HG03066 (cell line): ENCODE measurements at regions not wholly inside any gene's neighbourhood (a gene's known extent, or its start where the extent isn't known, plus 50 kb on each side); places are given as distances from the start of the nearest gene placed in this dataset.
"Not testable (repeated sequence)": the region's sequence is repeated elsewhere in the genome, so short reads cannot be mapped to it uniquely, and the experiment has no call there.

Experiments
- ATAC-seq: cut with Tn5 transposase; IDR thresholded peaks from one replicate; pipeline ENCODE4 v1.9.1; 2021; ENCODE audit warnings: low read depth; ENCODE audit not compliant: unreplicated experiment

DNA sequence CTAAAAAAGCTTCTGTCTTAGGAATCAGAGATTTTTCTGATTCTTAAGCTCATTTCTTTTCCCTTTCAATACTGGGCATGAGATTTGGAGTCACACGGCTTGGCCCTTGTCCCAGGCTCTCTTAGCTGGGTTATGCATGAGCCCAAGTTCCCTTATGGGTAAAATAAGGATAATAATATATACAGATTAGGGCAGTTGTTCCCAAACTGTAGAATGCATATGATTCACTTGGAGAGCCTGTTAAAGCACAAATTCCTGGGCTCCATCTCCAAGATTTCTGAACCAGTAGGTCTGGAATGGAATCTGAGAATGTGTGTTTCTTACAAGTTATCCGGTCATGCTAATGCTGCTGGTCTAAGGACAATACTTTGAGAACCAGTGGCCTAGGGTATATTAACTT lies 154.0 kb downstream of the REEP3 start:
- ATAC-seq, result no peak

DNA sequence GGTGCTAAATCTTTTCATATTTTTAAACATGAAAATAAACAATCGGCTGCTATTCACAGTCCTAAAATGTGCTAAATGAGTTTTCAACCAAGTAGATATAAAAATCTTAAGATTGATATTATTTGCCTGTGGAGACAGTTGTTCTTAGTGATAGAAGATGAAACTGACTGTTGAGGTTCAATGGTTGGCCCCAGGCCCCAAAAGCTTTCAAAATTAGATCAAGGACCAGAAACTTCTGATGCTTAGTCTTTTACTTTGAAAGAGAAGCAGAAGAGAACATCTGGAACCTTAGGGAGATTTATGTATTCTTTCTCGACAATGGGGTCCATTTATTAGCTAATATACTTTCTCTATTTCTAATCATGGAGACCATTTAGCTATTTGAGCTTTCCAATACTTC lies 155.8 kb downstream of the REEP3 start:
- ATAC-seq, result no peak

DNA sequence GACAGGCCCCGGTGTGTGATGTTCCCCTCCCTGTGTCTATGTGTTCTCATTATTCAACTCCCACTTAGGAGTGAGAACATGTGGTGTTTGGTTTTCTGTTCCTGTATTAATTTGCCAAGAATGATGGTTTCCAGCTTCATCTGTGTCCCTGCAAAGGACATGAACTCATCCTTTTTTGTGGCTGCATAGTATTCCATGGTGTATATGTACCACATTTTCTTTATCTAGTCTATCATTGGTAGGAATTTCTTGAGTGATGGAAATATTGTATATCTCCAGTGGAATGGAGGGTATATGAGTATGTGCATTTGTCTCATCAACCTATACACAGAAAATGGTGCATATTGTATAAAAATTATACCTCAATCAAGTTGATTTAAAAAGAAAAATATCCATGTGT lies 159.3 kb downstream of the REEP3 start:
- ATAC-seq, result not testable (repeated sequence)

DNA sequence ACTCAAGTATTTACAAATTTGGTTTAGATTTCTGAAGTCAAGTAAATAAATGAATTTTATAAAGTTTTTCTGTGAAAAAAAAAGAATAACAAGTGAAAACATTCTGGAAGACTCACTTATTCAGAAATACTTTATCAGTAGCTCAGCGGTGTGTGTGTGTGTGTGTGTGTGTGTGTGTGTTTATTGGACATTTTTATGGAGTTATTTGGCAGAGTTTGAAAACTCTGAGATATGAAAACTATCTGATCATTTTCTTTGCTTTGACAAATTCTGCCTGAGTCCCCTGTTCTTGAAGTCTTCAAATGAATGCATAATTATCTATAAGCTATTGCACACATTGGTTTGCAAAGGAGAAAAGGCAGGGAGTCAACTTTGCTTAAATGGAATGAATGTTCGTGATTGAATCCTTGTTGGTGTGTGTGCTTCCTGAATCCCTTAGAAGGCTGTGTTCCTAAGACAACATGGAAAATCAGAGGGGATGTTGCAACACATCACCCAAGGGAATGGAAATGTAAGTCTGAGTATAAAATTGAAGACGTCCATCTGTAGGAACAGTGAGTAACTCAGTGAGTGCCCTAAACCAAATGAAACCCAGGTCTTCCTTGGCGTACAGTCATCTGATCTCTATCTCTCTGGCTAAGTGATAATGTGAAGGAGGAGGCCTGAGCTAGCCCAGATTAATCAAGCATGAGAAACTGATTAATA lies 160.9 kb downstream of the REEP3 start:
- no peak for ATAC-seq

DNA sequence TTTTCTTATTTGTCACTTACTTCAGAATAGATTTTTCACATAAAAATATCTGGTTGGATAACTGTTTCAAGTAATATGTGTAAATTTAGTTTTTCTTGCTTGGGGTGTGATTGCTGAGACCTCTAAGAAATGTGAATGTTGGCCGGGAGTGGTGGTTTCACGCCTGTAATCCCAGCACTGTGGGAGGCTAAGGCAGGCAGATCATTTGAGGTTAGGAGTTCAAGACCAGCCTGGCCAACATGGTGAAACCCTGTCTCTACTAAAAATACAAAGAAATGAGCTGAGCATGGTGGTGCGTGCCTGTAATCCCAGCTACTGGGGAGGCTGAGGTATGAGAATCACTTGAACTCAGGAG lies 161.5 kb downstream of the REEP3 start:
- ATAC-seq, result not testable (repeated sequence)

DNA sequence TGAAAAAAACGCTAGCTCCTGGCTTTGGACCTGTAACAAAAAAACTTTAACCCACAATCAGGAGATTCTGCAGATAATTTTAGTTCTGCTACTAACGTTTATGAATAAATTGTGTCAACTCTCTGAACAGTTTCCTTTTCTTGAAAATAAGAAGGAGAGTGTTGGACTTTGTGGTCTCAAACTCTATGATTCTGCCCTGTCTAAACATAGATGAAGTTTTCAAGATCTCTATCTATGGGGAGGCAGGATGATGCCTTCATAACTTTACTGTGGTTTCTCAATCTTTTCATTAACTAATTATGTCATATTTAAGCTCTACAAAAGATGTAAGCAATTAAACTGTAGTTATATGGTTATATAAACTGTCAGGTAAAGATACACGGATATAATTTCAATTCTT lies 162.0 kb downstream of the REEP3 start:
- ATAC-seq, result no peak

DNA sequence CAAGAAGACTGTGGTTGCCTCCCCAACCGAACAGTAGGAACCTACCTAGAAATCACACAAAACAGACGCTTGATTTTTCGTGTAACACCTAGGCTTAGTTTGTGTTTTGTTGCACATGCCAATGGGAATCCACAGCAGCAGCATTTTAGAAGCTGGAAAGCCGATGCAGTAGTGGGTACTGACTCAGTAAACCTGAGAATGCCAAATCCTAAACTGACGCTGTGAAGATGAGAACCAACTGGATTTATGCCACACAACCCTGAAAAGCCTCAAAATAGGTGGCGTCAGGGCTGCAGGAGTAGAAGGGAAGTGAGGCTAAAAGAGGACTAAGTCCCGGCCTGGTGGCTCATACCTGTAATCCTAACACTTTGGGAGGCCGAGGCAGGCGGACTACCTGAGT lies 162.5 kb downstream of the REEP3 start:
- no peak for ATAC-seq

DNA sequence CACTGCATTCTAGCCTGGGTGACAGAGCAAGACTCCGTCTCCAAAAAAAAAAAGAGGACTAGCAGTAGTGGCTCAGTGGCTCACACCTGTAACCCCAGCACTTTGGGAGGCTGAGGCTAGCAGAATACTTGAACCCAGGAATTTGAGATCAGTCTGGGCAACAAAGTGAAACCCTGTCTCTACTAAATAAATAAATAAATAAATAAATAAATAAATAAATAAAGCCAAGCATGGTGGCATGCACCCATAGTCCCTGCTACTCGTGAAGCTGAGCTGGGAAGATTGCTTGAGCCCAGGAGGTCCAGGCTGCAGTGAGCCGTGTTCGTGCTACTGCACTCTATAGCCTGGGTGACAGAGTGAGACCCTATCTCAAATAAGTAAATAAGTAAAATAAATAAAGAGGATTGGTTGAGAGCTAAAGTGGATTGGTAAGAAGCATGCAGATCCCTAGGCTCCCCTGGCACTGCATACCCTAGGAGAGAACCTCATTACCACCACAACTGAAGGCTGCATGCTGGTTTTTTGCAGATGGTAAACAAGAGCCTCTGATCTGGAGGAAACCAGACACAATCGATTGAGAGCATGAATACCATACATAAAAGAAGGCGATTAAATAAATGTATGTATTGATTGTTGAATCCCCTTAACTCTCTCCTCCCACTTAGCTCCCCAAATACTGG lies 163.2 kb downstream of the REEP3 start:
- no peak for ATAC-seq

DNA sequence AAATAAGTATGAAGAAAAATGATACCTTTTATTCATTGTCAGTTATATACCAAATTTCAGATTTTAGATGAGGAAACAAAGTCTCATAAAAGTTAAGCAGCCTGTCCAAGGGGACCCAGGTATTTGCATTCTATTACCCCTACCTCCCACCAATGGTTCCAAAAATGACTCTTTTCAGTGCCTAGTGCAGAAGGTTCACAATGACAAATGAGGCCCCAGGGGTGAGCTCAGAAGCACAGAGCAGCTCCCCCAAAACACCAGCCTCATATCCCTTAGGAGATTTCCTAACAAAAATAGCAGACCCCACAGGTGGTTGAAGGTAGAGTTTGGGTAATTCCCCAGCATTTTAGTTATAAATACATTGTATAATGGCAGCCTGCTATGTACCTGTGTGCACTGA lies 168.6 kb downstream of the REEP3 start:
- ATAC-seq, result no peak

DNA sequence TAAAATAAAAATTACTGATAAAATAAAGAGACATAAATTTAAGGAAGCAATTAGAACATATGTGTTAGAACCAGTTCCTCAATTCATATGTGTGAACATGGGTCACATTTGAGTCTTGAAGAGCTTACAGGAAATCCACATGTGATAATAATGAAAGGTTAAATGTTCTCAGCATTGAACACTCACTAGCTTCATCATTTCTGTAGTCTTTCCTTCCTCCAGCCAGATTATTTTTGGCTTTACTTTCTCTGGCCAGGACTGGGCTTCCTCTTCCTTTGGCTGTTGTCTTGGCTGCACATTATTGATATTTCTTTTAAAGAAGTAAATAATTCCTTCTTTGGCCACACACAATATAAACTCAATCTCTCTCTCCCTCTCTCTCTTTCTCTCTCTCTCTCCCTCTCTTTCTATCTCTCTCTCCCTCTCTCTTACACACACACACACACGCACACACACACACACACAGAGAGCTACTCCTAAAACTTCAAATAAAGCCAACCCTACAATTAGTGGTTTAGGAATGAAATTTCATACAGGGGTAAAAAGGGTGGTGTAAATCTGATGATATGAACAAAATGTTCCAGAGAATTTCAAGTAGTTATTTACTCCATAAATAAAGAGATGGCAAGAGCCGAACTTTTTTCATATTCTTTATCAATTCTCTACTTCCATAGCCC lies 171.2 kb downstream of the REEP3 start:
- no peak for ATAC-seq

DNA sequence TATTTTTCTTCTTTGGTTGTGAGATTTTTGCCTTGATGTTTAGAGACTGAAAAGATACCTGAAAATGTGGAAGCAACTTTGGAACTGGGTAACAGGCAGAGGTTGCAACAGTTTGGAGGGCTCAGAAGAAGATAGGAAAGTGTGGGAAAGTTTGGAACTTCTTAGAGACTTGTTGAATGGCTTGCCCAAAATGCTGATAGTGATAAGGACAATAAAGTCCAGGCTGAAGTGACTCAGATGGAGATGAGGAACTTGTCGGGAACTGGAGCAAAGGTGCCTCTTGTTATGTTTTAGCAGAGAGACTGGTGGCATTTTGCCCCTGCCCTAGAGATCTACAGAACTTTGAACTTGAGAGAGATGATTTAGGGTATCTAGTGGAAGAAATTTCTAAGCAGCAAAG lies 171.8 kb downstream of the REEP3 start:
- ATAC-seq, result not testable (repeated sequence)

DNA sequence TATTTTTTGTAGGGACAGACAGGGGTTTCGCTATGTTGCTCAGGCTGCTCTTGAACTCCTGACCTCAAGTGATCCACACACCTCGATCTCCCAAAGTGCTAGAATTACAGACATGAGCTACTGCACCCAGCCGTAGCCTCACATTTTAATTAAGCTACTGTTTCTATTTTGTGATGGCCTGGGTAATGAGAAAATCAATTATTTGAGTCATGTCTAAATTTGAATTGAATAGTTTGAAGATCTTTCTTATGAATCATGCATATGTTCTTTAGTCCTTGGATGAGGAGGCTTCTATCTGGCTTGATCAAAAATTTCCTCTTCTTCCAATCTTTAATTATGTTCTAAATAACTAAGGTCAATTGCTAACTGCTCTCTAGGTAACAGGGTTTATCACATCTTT lies 175.0 kb downstream of the REEP3 start:
- no peak for ATAC-seq

DNA sequence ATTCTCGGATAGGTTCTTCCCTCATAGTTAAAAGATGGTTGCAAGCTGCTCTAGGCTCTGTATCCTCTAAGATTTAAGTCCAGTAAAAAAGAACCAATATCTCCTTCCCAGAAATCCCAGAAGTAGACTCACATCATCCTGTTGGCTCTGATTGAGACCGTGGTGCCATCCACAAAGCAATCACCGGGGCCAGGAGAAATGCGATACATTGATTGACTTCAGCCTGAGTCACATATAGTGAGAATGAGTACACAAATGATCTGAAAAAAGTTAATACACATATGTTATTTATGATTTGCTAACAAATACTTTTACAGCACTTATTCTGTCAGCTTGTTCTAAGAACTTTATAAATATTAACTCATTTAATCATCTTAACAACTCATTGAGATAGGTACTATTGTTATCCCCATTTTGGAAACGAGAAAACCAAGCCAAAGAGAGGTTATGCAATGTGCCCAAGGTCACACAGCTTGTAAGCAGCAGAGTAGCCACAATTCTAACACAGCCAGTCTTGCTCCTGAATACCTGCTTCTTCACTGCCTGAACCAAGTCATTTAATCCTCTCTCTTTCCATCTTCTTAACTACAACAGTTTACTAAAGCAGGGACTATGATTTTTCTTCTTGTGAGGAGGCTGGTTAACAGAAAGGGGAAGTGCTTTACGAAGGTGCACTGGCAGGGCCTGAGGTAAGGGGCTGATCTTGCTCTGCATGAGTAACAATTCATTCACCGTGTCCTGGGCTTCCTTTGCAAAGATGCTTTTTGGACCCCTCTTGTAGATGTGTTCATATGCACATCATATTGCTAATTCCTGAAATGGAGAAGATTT lies 177.0 kb downstream of the REEP3 start:
- ATAC-seq, result no peak

DNA sequence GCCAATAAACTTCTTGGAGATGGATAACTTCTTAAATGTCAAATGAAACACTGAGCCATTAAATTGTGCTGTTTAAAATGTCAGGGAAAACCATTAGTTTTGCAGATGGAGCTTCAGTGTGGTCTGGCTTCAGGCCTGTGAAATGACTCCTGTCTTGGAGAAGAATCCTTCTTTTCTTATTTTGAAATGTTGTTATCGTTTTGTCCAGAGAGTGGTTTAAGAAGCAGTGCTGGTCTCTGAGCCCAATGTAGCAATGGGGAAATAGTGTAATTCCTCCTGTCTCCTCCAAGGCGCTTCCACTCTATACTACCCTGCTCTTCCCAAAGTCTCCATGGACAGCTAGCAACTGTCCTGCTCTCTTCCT lies 177.6 kb downstream of the REEP3 start:
- ATAC-seq, result no peak

DNA sequence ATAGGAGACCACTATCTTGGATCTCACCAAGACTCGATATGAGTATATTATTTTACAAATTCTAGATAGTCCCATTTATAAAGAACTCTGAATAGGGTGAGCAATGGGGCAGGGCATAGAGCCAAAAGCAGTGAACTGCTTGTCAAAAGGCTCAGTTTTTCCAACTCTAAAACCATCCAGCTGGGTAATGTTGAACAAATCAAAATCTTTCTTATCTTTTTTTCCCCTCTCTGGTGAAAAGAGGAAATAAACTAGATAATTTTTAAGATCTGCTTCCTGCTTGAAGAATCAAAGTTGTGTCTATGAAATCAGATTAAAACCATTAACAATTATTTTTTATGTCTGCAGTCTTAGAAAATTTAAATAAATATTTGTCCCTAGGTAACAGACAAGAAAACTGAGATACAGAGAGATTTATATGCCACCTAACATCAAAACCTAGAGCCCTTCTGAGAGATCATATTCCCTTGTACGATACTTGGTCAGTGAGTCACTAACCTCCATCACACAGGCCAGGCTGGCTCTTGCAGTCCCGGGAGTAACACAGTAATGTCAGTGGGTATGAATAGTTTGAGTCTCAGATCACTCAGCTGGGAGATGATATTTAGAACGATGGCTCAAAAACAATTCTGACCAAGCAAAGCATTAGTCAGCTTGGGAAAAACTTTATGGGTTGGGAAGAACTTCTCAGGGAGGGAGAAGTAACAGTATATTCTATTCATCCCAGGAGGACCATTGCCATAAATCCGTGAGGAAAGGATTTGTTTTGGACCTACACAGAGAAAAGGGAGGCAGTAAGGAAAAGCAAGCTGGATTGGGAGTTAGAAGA lies 178.8 kb downstream of the REEP3 start:
- no peak for ATAC-seq

DNA sequence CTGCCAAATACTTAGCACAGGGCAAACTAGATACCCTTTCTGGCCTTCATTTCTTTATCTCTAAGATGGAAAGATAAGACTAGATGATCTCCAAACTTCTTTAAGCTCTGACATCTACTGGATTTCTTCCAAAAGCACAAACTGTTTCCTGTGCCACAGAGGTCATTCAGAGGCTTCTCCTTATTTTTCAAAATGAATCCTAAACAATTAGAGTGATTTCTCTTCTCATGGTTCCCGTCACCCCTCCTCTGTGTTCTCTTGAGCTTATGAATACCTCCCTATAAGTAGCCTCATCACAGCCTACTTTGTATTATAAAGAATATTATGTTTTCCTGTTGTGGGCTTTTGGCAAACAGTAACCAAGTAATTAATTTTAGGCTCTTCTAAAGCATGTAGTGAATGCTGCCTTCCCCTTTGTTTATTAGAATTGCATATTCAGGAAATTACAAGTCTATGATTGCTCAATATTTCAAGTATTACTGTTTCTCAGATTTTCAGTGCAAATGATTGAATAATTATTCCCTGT lies 179.5 kb downstream of the REEP3 start:
- ATAC-seq, result no peak

DNA sequence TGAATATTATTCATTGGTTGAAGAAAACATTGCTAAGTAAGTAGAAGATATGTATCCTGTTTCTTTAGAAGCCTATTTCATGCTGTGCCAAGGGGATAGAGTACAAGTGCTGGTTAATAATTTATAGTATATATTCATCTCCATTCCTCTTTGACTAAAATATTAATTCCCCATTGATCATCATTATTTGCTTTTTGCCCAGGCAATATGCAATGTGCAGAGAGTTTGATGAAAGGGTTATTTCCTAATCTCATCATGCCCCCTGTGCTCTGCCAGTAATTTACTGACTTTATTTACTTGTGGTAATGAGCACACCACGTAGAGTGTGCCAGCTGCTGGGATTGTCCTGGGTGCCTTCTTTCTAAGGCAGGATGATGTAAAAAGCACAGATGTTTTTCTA lies 180.9 kb downstream of the REEP3 start:
- no peak for ATAC-seq

DNA sequence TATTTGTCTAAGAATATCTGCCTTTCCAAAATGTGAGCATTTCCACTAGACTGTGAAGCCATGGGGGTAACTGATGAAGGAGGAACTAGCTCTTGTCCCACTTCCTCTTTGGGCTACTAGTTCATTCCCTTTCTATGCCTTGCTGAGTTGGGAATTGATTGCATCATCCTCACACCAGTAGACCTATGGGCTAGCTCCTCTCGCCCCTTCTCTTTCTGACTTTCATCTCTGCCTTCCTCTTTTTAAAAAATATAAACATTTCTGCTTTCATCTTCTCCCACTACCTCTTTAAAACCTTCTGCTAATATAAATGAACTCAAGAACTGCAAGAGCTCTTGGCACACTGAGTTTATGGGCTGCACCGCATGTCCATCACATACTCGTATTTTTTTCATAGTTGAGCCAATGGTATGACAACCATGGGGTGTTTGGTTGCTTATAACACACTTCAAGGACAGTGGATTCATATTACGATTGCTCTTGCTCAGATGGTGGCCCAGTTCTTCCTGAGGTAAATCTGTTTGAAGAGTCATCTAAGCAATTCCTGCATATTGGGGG lies 182.0 kb downstream of the REEP3 start:
- ATAC-seq, result no peak

DNA sequence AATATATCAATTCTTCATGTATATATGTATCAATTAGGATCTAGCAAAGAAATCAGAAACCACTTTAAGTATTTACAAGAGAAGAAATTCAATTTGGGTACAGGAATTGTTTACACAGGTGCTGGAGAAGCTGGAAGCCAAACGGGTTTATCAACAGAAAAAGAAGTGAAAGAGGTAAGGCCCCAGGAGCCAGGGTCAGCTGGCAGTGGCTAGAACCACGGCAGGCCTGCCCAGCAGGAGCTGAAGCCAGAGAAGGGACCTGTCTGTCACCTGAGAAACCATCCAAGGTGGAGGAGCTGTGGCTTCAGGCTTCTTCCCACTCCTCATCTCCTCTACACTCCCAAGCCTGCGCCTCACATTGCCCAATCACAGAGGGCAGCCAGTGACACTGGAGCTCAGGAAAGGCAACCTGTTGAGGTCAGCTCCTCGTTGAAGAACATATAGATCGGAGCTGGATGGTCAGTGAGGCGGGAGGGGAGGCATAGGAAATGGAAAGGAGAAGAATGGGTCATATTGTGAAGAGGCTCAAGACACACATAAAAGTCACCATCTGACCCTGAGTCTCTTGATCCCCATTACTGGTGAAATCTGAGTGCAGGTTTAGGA lies 182.6 kb downstream of the REEP3 start:
- ATAC-seq, result no peak
